Vagina (tissue), 2 donors: ENCODE measurements at regions not wholly inside any gene's neighbourhood (a gene's known extent, or its start where the extent isn't known, plus 50 kb on each side); places are given as distances from the start of the nearest gene placed in this dataset.

Source experiments
- CTCF ChIP-seq, 3 experiments: fragments of 450-650 bp in 2 of 3; fragments of 200-600 bp in 1 of 3; sonication (generic) in 1 of 3; IDR thresholded peaks; one replicate each; pipeline ENCODE4 v1.5.1; 2017 to 2019; ENCODE audit warnings: antibody characterized with exemption in 3 of 3, mild to moderate bottlenecking in 2 of 3, moderate library complexity in 2 of 3
- POLR2A ChIP-seq, 2 donors: fragments of 450-650 bp; IDR thresholded peaks; one replicate each; pipeline ENCODE4 v1.6.1; 2017; ENCODE audit warnings: antibody characterized with exemption in 2 of 2, mild to moderate bottlenecking in 2 of 2, moderate library complexity in 2 of 2

DNA sequence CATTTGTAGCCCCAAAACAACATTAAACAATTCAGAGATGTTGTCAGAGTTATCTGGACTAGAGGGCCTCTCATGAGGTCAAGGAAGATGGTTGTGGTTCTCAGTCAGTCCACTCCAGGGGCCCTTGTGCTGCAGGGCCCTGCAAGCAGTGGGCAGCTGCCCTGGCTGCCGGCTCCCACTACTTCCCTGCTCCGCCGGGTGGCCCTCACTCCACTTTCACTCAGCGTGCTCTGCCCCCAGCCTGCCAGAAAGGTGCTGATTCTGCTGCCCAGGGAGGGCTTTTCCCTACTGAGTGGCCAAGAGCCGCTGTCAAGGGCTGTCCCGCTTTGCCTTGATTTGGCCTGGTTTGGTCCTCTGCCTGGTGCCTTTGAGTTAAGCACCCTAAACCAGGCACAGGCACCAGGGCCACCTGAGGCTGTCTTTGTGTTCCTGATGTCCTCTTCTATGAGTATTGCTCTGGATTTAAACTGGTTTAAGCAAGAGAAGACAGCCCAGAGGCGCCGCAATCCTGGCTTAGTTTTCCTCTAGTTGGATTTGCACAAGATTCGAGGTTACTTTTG is 117.2 kb downstream of the GADD45G start:
- TF ChIP-seq CTCF (IDR thresholded peaks at IDR 0.05) (no peak), POLR2A (IDR thresholded peaks at IDR 0.05) (no peak)
